ENCODE measurements at regions not wholly inside any gene's neighbourhood (a gene's known extent, or its start where the extent isn't known, plus 50 kb on each side); places are given as distances from the start of the nearest gene placed in this dataset.
"Not testable (repeated sequence)": the region's sequence is repeated elsewhere in the genome, so short reads cannot be mapped to it uniquely, and the experiment has no call there.

- DNase-seq, result no peak
Observed at GRCh38 chr21:32088471-32088870, 190.4 kb downstream of the MIS18A start.

GRCh38 chr21:32087447-32087846 lies 191.4 kb downstream of the MIS18A start:
- no peak for DNase-seq

GRCh38 chr21:32083197-32083596 lies 195.7 kb downstream of the MIS18A start:
- DNase-seq, result peak; percentile 35

GRCh38 chr21:32082466-32082865 lies 196.4 kb downstream of the MIS18A start:
- no peak for DNase-seq

GRCh38 chr21:32073593-32073992 lies 200.8 kb downstream of the HUNK start:
- DNase-seq, result no peak

GRCh38 chr21:32073190-32073589 lies 200.4 kb downstream of the HUNK start:
- DNase-seq, result no peak

GRCh38 chr21:32071620-32072019 lies 198.8 kb downstream of the HUNK start:
- not testable (repeated sequence) for DNase-seq

- no peak for DNase-seq
Observed at GRCh38 chr21:32070676-32071330, 198.0 kb downstream of the HUNK start.

- DNase-seq, result no peak
Observed at GRCh38 chr21:32070126-32070525, 197.3 kb downstream of the HUNK start.

GRCh38 chr21:32065654-32066053 lies 192.8 kb downstream of the HUNK start:
- no peak for DNase-seq

- no peak for DNase-seq
Observed at GRCh38 chr21:32064281-32064910, 191.6 kb downstream of the HUNK start.

- DNase-seq, result no peak
Observed at GRCh38 chr21:32062591-32063227, 189.9 kb downstream of the HUNK start.

- DNase-seq, result no peak
Observed at GRCh38 chr21:32061729-32062128, 188.9 kb downstream of the HUNK start.

GRCh38 chr21:32056791-32057190 lies 184.0 kb downstream of the HUNK start:
- no peak for DNase-seq

GRCh38 chr21:32055305-32055704 lies 182.5 kb downstream of the HUNK start:
- DNase-seq, result no peak

All from NCI-H187 treated with DMSO at 0.1 percent for 48 hours (cell line).